OCI-LY7 (cell line): ENCODE measurements at regions not wholly inside any gene's neighbourhood (a gene's known extent, or its start where the extent isn't known, plus 50 kb on each side); places are given as distances from the start of the nearest gene placed in this dataset.

Experiments
- BruUV-seq: library from RNA; stranded (reverse); fragments of 400-500 nt; replicated peaks from 2 replicates; lab custom pipeline; 2021; lab: Mats Ljungman, UMichigan
- CTCF ChIA-PET: fragments of 300-600 bp; sonication (Branson Sonifier 250); formaldehyde crosslinking; loops from one replicate; lab custom pipeline; 2022; ENCODE audit warnings: antibody characterized with exemption; ENCODE audit not compliant: unreplicated experiment; lab: Charles Lee
- POLR2A ChIA-PET: fragments of 300-600 bp; sonication (Branson Sonifier 250); formaldehyde crosslinking; loops from one replicate; lab custom pipeline; 2022; ENCODE audit warnings: antibody characterized with exemption; lab: Charles Lee
- DNase-seq: peaks from one replicate; pipeline ENCODE4 v3.0.0-alpha.2; 2015; ENCODE audit warnings: low spot score
- H2AFZ ChIP-seq: fragments of 200-600 bp; sonication (generic), shearing (Covaris generic); 2 replicates; pipeline ENCODE4 v1.6.1; 2014; ENCODE audit warnings: mild to moderate bottlenecking, antibody characterized with exemption, low read length, moderate library complexity
- H3K27ac ChIP-seq: fragments of 200-600 bp; sonication (generic); 2 replicates; pipeline ENCODE4 v1.5.1; 2014; ENCODE audit warnings: mixed run types, low read depth, mild to moderate bottlenecking, moderate library complexity, low read length, inconsistent platforms; ENCODE audit not compliant: poor library complexity, severe bottlenecking
- H3K36me3 ChIP-seq: fragments of 200-600 bp; sonication (generic); 2 replicates; pipeline ENCODE4 v1.6.1; 2014; ENCODE audit warnings: mild to moderate bottlenecking, antibody characterized with exemption, low read length, moderate library complexity, mixed read lengths; ENCODE audit not compliant: insufficient read depth
- H3K4me1 ChIP-seq: fragments of 200-600 bp; sonication (generic); 2 replicates; pipeline ENCODE4 v1.5.1; 2014; ENCODE audit warnings: mild to moderate bottlenecking, low read length; ENCODE audit not compliant: insufficient read depth, poor library complexity, severe bottlenecking
- H3K4me2 ChIP-seq: fragments of 200-600 bp; sonication (generic); 2 replicates; pipeline ENCODE4 v1.6.1; 2014; ENCODE audit warnings: mild to moderate bottlenecking, low read length
- H3K4me3 ChIP-seq: fragments of 200-600 bp; sonication (generic); 2 replicates; pipeline ENCODE4 v1.5.1; 2014; ENCODE audit warnings: mild to moderate bottlenecking, low read depth, low read length; ENCODE audit not compliant: poor library complexity, severe bottlenecking
- H3K79me2 ChIP-seq: fragments of 200-600 bp; sonication (generic); 2 replicates; pipeline ENCODE4 v1.6.1; 2016; ENCODE audit warnings: low read depth, mild to moderate bottlenecking, low read length, moderate library complexity, mixed read lengths; ENCODE audit not compliant: insufficient read depth
- H3K9me2 ChIP-seq: fragments of 200-600 bp; sonication (generic); 2 replicates; pipeline ENCODE4 v1.6.1; 2016; ENCODE audit warnings: mild to moderate bottlenecking, low read length, mixed read lengths; ENCODE audit not compliant: insufficient read depth
- H3K9me3 ChIP-seq: fragments of 200-600 bp; sonication (generic); 2 replicates; pipeline ENCODE4 v1.6.1; 2014; ENCODE audit warnings: mild to moderate bottlenecking, mixed run types, low read length, mixed read lengths
- H4K20me1 ChIP-seq: fragments of 200-600 bp; sonication (generic); 2 replicates; pipeline ENCODE4 v1.6.1; 2014; ENCODE audit warnings: mild to moderate bottlenecking, antibody characterized with exemption, low read length, moderate library complexity, mixed read lengths; ENCODE audit not compliant: insufficient read depth
- CTCF ChIP-seq: fragments of 200-600 bp; sonication (generic); conservative IDR thresholded peaks from 2 replicates; pipeline ENCODE4 v1.5.1; 2014; ENCODE audit warnings: mild to moderate bottlenecking, antibody characterized with exemption, low read length, moderate library complexity, mixed read lengths
- EZH2phosphoT487 ChIP-seq: fragments of 200-600 bp; sonication (generic); IDR thresholded peaks from 2 replicates; pipeline ENCODE4 v1.6.1; 2018; ENCODE audit warnings: low read depth, borderline replicate concordance, mild to moderate bottlenecking, mixed run types, antibody characterized with exemption, low read length, moderate library complexity, mixed read lengths
- intact Hi-C: fragments of 100-400 bp; cut with micrococcal nuclease; formaldehyde crosslinking; loops from one replicate; pipeline ENCODE4 v1.10.0; 2022; ENCODE audit not compliant: unreplicated experiment

GRCh38 chr7:52233248-52233647, 802.2 kb upstream of the POM121L12 start:
- H3K9me3 ChIP-seq, result no peaks in the 10 kb centered on the region
- no TSS peak for BruUV-seq
- no peaks in the 10 kb centered on the region for H3K36me3 ChIP-seq
- DNase-seq, result no peak
- H4K20me1 ChIP-seq, result no peaks in the 10 kb centered on the region
- no peaks in the 10 kb centered on the region for H3K79me2 ChIP-seq
- no peak overlapping the region for H3K4me2 ChIP-seq
- CTCF ChIA-PET, result no interaction called here
- no peak for TF ChIP-seq CTCF
- H3K27ac ChIP-seq, result no peak overlapping the region
- no peak overlapping the region for H2AFZ ChIP-seq
- H3K9me2 ChIP-seq, result no peaks in the 10 kb centered on the region
- no peak overlapping the region for H3K4me3 ChIP-seq
- intact Hi-C loops, result no loop called here
- H3K4me1 ChIP-seq, result no peaks in the 10 kb centered on the region
- POLR2A ChIA-PET, result interaction anchor here (0.6 kb wide), 1 partner anchor 785 kb away, joined by 3 read pairs; no protein-coding TSS in a partner anchor

GRCh38 chr7:52211930-52212329, 823.5 kb upstream of the POM121L12 start:
- Histone ChIP-seq H3K4me1 (no peaks in the 10 kb centered on the region), H3K9me3 (no peaks in the 10 kb centered on the region), H3K4me2 (no peak overlapping the region), H3K4me3 (no peak overlapping the region), H4K20me1 (no peaks in the 10 kb centered on the region), H2AFZ (no peak overlapping the region), H3K36me3 (no peaks in the 10 kb centered on the region), H3K27ac (no peak overlapping the region), H3K79me2 (no peaks in the 10 kb centered on the region), H3K9me2 (no peaks in the 10 kb centered on the region)
- BruUV-seq, result no TSS peak
- DNase-seq, result no peak
- TF ChIP-seq CTCF, result no peak
- TF ChIP-seq EZH2phosphoT487, result no peak
- intact Hi-C loops, result loop anchor here (10.0 kb wide), 1 partner anchor 83 kb away; no protein-coding TSS in a partner anchor
- CTCF ChIA-PET, result no interaction called here
- POLR2A ChIA-PET, result no interaction called here

GRCh38 chr7:52209614-52210013, 825.8 kb upstream of the POM121L12 start:
- no peak overlapping the region for H2AFZ ChIP-seq
- H3K36me3 ChIP-seq, result no peaks in the 10 kb centered on the region
- ChIA-PET POLR2A (no interaction called here), CTCF (no interaction called here)
- intact Hi-C loops, result loop anchor here (10.0 kb wide), 1 partner anchor 85 kb away; no protein-coding TSS in a partner anchor
- no TSS peak for BruUV-seq
- no peaks in the 10 kb centered on the region for H3K79me2 ChIP-seq
- no peaks in the 10 kb centered on the region for H3K9me3 ChIP-seq
- H3K4me2 ChIP-seq, result no peak overlapping the region
- no peaks in the 10 kb centered on the region for H3K4me1 ChIP-seq
- H3K4me3 ChIP-seq, result no peak overlapping the region
- TF ChIP-seq EZH2phosphoT487 (no peak), CTCF (no peak)
- H4K20me1 ChIP-seq, result no peaks in the 10 kb centered on the region
- DNase-seq, result no peak
- H3K9me2 ChIP-seq, result no peaks in the 10 kb centered on the region
- H3K27ac ChIP-seq, result no peak overlapping the region
